ENCODE measurements at regions not wholly inside any gene's neighbourhood (a gene's known extent, or its start where the extent isn't known, plus 50 kb on each side); places are given as distances from the start of the nearest gene placed in this dataset.
"Not testable (repeated sequence)": the region's sequence is repeated elsewhere in the genome, so short reads cannot be mapped to it uniquely, and the experiment has no call there.

DNA sequence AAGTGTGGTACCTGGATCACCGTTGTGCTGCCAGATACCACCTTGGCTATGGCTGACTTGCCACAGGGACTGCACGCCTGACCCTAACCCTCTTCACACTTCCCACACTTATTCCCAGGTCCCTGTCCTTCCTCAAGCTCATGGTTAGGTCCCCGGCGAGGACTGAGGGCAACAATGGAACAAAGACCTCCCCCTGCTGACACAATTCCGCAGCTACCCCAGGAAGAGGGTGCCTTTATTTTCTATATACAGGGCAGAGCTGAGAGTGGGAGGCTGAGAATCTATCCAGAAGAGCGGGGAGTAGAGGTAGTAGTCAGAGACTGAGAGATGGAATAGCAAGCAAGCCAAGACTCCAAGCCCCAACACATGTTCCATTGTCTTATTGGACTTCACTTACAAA is 118.1 kb upstream of the SEM1 start:
- DNase-seq (ENCODE audit: low read depth), result no peak

DNA sequence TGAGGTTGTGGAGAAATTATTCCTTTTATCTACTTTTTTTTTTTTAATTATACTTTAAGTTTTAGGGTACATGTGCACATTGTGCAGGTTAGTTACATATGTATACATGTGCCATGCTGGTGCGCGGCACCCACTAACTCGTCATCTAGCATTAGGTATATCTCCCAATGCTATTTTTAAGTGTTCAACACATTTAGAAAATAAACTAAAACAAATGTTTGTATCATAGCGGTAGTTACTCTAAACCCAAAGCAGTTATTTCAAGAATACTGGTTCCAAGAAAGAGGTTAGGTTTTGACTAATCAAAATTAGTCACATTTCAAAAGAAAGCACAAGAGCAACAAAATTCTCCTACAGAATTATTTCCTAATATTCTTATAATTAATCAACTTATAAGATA is 119.5 kb upstream of the SEM1 start:
- not testable (repeated sequence) for DNase-seq (ENCODE audit: low read depth)

DNA sequence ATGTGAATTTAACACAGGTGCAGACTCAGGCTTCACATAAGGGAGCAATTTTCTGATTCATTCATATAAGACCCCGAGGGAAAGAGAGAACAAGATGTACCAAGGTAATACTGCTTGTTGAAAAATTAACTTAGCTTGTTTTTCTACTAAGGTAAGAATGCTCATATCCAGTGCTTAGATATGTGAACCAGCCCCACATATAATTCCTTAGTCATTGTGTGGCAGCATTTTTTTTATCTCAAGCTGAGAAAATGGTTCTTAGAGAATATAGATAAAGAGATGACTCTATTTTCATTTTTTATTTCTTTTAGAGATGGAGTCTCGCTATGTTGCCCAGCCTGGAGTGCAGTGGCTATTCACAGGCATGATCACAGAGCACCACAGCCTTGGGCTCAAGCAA is 121.8 kb upstream of the SEM1 start:
- no peak for DNase-seq (ENCODE audit: low read depth)

GRCh38 chr7:96832092-96832662 is 122.5 kb upstream of the SEM1 start:
- DNase-seq (ENCODE audit: low read depth), result peak; percentile 7

- peak; percentile 56 for DNase-seq (ENCODE audit: low read depth)
These were observed 124.2 kb upstream of the SEM1 start for GRCh38 chr7:96833676-96834453.

DNA sequence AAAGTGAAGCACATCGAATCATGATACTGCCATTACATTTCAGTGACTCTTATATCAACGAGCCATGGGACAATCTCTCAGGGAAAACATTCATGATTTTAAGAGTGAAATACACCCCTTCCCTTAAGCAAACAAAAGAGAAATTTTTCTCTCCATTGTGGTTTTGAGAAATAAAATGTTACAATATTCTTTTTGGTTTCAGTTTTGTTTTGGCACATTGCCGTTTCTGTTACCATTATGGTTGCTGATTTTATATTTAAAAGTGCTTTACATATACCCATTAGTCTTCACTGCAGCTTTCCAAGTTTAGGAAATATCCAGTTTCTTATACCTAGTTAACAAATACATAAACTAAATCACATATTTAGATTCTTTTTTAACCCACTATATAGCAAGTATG is 126.8 kb upstream of the SEM1 start:
- DNase-seq (ENCODE audit: low read depth), result no peak

GRCh38 chr7:96837593-96837992 is 127.9 kb upstream of the SEM1 start:
- no peak for DNase-seq (ENCODE audit: low read depth)

DNA sequence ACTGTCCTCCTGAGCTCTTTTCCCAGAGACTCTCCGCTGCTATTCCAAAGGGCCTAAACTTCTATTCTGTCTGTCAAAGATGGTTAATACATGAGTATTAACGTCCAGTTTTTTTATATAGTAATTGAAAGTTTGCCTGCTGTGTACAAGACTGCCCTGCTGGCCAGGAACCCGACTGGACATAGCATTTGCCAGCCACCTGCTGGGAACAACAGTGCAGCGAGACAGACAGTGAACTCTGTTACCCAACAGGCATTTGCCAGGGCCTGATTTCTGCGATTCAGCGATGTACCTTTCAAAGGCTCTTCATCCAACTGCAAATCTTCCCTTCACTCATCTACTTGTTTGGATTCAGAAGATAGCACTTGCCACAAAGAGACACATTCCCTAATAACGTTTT is 128.8 kb upstream of the SEM1 start:
- DNase-seq (ENCODE audit: low read depth), result no peak

DNA sequence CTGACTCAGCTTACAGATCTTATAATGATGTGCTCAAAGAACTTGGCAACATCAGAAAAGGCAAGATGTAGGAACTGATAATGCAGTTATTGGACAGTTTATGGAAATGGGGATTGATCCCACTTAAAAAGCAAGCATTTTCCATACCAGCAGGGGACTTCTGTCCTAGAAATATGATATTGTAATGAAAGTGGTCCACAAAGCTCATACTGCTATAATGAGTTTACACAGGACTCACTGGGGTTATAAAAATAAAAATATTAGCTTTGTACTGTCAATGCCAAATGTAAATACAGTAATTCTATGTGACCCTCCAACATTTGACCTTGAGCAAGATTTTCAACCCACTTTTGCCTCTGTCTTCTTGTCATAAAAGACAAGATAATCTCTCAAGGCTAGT is 145.5 kb upstream of the SEM1 start:
- no peak for DNase-seq (ENCODE audit: low read depth)

- DNase-seq (ENCODE audit: low read depth), result no peak
These were observed 146.0 kb upstream of the SEM1 start for GRCh38 chr7:96855691-96856090.

- no peak for DNase-seq (ENCODE audit: low read depth)
These were observed 135.8 kb upstream of the DLX6 start for GRCh38 chr7:96869538-96869937.

DNA sequence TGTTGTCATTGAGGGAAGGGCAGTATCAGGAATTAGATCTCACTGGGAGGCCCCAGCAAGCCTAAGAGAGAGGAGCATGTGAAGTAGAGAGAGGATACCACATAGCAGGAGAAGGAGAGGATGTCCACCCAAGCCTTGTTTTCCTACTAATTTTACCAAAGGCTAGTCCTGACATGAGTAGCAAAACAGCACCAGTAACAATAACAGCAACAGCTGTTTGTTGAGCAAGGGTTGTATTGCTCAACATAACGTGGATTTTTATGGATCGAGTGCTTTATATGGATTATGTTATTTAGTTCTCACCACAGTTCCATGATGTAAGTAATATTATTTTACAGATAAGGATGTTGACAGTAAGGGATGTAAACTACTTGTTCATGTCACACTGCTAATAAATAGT is 135.2 kb upstream of the DLX6 start:
- DNase-seq (ENCODE audit: low read depth), result no peak

- DNase-seq (ENCODE audit: low read depth), result no peak
These were observed 134.4 kb upstream of the DLX6 start for GRCh38 chr7:96870934-96871333.

DNA sequence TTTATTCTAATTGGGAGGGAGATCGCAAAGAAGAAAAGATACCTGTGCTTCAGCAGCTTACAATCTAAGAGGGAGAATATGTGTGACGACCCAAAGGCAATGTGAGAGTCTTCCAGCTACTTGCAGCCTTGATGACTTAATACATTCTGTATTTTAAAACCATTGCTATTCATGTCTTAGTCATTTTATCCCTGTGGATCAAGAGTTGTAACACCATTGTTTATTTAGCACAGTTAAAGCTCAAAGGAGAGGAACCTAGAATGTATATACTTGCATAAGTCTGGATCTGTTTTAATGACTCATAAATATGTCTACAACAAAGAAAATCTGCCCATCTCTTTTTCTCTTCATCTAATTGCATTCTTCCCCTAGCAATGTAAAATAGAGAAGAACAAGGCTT is 117.9 kb upstream of the DLX6 start:
- peak; percentile 48 for DNase-seq (ENCODE audit: low read depth)

GRCh38 chr7:96899108-96899507 is 106.2 kb upstream of the DLX6 start:
- no peak for DNase-seq (ENCODE audit: low read depth)

DNA sequence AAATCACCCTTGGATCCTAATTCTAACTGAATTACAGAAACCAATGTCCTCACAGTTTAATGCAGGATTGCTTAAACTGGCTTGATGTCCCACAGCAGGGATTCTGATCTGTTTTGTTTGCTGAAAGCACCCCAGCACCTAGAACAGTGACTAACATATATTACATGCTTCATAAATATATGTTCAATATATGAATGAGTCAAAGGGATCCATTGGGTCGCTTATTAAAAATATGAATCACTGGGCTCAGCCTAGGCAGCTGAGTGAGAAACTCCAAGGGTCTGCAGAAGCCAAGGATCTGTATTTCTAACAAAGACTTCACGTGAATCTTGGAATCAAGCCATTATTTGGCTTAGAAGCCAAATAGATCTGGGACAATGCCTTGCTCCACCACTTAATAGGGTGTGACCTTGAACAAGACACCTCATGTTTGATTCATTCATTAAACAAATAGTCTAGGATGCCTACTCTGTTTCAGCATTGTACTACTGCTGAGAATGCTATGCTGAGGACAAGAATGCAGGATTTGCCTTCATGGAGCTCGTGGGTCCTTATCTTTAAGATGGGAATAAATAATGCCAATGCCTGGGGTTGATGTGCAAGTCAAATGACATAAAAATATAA is 103.4 kb upstream of the DLX6 start:
- no peak for DNase-seq (ENCODE audit: low read depth)

DNA sequence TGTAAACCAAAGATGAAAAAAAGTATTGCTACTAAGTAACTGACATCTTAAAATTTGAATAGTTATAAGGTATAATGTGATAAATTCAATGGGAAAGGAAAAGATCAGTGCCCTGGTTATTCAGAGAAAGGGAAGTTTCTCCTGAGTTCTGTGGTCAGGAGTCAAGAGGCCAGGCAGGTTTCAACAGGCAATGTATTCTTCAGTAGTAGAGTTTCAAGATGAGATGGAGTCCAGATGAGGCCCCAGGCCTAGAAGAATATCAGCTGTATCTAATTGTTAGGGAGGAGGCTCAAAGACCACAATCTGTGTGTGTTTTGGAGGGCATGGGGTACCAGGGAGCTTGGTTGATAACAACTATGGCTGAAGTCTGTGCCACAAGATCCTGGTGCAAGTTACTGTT is 101.4 kb upstream of the DLX6 start:
- no peak for DNase-seq (ENCODE audit: low read depth)

DNA sequence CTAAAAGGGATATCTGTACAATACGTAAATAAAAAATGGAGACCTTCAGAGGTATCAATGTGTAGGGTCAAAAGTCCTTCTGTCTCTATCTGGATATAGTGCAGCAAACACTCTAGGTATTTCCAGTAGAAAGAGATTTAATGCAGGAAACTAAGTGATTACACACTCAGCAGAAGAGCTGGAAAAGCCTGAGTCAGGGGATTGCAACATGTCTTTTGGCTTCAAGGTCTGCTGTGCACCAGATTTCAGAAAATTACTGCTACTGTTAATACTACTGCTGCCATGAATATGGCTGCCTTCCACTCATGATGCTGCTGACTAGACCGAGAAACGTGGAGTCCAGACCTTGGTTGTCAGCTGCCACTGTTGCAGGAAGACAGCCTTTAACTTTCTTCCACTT is 94.9 kb upstream of the DLX6 start:
- peak; percentile 8 for DNase-seq (ENCODE audit: low read depth)

DNA sequence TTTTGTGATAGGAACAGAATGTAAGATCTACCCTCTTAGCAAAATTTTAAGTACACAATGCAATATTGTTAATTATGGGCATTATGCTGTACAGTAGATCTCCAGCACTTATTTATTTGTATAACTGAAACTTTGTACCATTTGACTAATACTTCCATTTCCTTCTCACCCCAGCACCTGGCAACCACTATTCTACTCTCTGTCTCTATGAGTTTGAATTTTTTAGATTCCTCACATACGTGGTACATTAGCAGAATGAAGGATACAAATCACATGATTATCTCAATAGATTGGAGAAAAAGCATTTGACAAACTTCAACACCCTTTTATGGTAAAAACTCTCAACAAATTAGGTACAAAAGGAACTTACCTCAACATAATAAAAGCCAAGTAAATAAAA is 90.3 kb upstream of the DLX6 start:
- peak; percentile 10 for DNase-seq (ENCODE audit: low read depth)

- no peak for DNase-seq (ENCODE audit: low read depth)
These were observed 85.3 kb upstream of the DLX6 start for GRCh38 chr7:96920064-96920463.

DNA sequence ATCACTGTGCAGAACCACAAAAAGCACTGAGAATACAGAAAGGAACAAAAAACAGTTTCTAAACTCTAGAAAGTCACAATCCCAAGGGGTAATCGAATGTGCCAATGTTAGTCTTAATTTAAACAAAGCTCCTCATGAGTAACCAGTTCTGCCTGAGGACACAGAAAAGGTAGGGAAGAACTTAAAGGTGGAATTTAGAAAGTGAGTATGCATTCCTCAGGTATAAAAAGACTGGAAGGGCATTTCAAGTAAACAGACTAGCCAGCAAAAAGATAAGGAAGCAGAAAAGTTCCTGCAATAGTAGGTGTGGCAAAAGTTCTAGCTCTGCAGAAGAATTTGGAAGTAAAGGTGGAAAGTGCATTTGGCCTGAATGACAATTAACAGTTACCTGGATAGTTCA is 84.6 kb upstream of the DLX6 start:
- no peak for DNase-seq (ENCODE audit: low read depth)

GRCh38 chr7:96921231-96921630 is 84.1 kb upstream of the DLX6 start:
- no peak for DNase-seq (ENCODE audit: low read depth)

GRCh38 chr7:96921771-96922170 is 83.6 kb upstream of the DLX6 start:
- DNase-seq (ENCODE audit: low read depth), result no peak
